ENCODE measurements at regions not wholly inside any gene's neighbourhood (a gene's known extent, or its start where the extent isn't known, plus 50 kb on each side); places are given as distances from the start of the nearest gene placed in this dataset.

DNA sequence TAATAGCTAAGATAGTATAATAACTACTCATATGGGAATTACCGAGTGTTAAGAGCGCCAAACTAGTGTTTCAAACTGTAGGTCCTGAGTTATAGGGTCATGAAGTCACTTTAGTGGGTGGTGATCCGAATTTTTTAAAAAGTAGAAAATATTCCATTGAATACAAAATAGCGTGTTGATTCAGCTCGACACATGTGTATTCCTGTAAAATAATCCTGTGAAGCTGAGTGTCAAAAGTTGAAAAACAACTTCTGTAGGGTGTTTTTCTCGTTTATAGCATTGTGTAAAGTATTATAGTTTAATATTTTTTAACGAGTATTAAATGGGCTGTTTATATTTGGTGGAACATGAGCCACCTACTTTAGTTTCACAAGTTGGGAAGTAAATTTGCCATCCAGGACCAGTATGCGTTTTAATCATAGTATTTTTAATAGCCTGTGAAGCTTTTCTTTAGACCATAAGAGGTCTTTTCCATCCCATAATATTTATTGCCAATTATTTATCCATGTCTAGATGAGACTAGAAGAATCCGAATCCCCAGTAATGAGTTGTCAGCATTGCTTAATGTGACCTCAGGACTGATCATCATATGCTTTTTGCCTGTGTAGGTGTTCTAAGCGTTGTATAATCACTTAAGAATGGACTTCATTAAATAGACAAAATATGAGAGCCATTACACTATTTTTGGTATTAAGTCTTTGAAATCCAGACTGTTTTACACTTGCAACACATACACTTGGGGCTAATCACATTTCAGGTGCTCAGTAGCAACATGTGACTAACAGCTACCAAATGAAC lies 84.1 kb downstream of the PTPDC1 start:
- 8 to 9% methylated on average over 10 of the region's 10 CpGs for WGBS, 2 donors
- Histone ChIP-seq H3K27ac (ENCODE audit: low read depth in 2 of 2, low read length in 1 of 2) (no peak overlapping the region), H3K4me1 (ENCODE audit: control insufficient read depth in 2 of 2, insufficient read depth in 2 of 2, low read length in 1 of 2) (no peaks in the 10 kb centered on the region), H3K36me3 (ENCODE audit: control insufficient read depth in 2 of 2, insufficient read depth in 2 of 2, low read length in 1 of 2) (no peaks in the 10 kb centered on the region), H3K4me3 (ENCODE audit: low read depth in 1 of 2, low read length in 2 of 2) (peak overlapping the region in 1 of 2 donors; percentile 73), H3K27me3 (ENCODE audit: control insufficient read depth in 1 of 2, insufficient read depth in 2 of 2, low read length in 2 of 2) (no peaks in the 10 kb centered on the region), H3K9me3 (ENCODE audit: control insufficient read depth in 2 of 2, insufficient read depth in 1 of 2, low read depth in 1 of 2, low read length in 1 of 2) (no peaks in the 10 kb centered on the region)

DNA sequence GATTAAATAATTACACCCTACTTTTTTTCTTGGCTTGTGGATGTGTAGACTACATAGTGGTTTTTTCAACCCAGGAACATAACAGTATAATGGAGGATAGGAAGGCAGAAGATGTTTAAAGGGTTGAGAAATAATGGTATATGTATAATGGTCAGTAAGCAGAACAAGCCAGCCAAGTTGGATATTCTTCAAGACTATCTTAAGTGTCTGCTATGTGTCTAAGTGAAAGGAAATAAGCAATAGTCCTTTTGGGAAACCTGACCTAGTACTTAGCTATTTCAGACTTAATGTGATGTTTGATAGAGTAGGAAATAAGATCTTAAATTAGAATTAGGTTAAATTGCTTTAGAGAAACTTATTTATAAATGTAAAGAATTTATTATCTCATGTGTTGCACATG lies 85.7 kb downstream of the PTPDC1 start:
- H3K4me1 ChIP-seq (ENCODE audit: control insufficient read depth in 2 of 2, insufficient read depth in 2 of 2, low read length in 1 of 2), result peaks cover 0 to 3% of the 10 kb centered on the region in 2 donors
- H3K36me3 ChIP-seq (ENCODE audit: control insufficient read depth in 2 of 2, insufficient read depth in 2 of 2, low read length in 1 of 2), result no peaks in the 10 kb centered on the region
- H3K4me3 ChIP-seq (ENCODE audit: low read depth in 1 of 2, low read length in 2 of 2), result no peak overlapping the region
- no peaks in the 10 kb centered on the region for H3K9me3 ChIP-seq (ENCODE audit: control insufficient read depth in 2 of 2, insufficient read depth in 1 of 2, low read depth in 1 of 2, low read length in 1 of 2)
- no peaks in the 10 kb centered on the region for H3K27me3 ChIP-seq (ENCODE audit: control insufficient read depth in 1 of 2, insufficient read depth in 2 of 2, low read length in 2 of 2)
- H3K27ac ChIP-seq (ENCODE audit: low read depth in 2 of 2, low read length in 1 of 2), result no peak overlapping the region

DNA sequence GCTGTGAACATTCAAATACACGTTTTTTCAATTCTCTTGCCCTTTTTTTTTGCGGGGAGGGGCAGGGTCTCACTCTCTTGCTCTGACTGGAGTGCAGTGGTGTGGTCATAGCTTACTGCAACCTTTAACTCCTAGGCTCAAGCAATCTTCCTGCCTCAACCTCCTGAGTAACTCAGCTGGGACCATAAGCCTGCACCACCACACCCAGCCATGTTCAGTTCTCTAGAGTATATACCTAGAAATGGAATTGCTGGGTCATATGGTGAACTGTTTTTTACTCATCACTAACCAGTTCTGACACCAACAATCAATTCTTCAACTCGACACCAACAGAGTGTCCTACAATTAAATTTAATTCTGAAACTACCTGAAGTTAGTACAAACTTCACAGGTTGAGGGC lies 85.5 kb upstream of the ZNF169 start:
- H3K27ac ChIP-seq (ENCODE audit: low read depth in 2 of 2, low read length in 1 of 2), result no peak overlapping the region
- 52 to 58% methylated on average over 3 of the region's 3 CpGs for WGBS, 2 donors

DNA sequence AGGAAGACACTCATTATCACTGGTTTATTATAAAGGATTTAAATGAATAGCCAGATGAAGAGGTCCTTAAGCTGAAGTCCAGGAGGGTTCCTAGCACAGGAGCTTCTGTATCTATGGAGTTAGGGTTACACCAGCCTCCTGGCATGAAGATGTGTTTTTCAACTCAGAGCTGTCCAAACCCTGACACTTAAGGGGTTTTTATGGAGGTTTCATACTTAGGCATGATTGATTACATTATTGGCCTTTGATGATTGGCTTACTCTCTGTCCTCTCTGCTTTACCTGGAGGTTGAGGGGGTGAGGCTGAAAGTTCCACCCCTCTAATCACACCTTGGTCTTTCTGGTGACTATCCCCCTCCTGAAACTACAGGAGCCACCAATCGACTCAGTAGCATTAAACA lies 84.9 kb upstream of the ZNF169 start:
- WGBS, 2 donors, result 38 to 44% methylated on average over 1 of the region's 1 CpG
- H3K27ac ChIP-seq (ENCODE audit: low read depth in 2 of 2, low read length in 1 of 2), result no peak overlapping the region

More for the DNA sequence above, 85.5 kb upstream of the ZNF169 start:
- Histone ChIP-seq H3K36me3 (ENCODE audit: control insufficient read depth in 2 of 2, insufficient read depth in 2 of 2, low read length in 1 of 2) (peaks cover 3 to 4% of the 10 kb centered on the region in 2 donors), H3K4me1 (ENCODE audit: control insufficient read depth in 2 of 2, insufficient read depth in 2 of 2, low read length in 1 of 2) (peaks cover 2 to 3% of the 10 kb centered on the region in 2 donors), H3K9me3 (ENCODE audit: control insufficient read depth in 2 of 2, insufficient read depth in 1 of 2, low read depth in 1 of 2, low read length in 1 of 2) (no peaks in the 10 kb centered on the region), H3K4me3 (ENCODE audit: low read depth in 1 of 2, low read length in 2 of 2) (no peak overlapping the region), H3K27me3 (ENCODE audit: control insufficient read depth in 1 of 2, insufficient read depth in 2 of 2, low read length in 2 of 2) (no peaks in the 10 kb centered on the region)

DNA sequence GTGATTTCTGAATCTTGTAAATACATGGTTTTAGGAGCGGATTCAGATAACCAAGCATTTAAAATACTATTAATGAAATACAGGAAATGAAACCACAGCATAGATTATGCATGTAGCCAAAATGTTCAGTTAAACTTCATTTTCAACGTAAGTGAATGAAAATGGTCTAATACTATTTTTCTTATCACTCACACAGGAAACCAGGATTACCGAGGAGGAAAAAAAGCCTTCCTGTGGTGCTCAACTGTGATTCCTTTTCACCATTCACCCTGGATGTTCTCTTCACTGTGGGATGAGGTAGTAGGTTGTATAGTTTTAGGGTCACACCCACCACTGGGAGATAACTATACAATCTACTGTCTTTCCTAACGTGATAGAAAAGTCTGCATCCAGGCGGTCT lies 83.4 kb upstream of the ZNF169 start:
- peaks cover 2 to 3% of the 10 kb centered on the region in 2 donors for H3K4me1 ChIP-seq (ENCODE audit: control insufficient read depth in 2 of 2, insufficient read depth in 2 of 2, low read length in 1 of 2)
- 60 to 61% methylated on average over 5 of the region's 5 CpGs for WGBS, 2 donors
- H3K4me3 ChIP-seq (ENCODE audit: low read depth in 1 of 2, low read length in 2 of 2), result no peak overlapping the region
- H3K27ac ChIP-seq (ENCODE audit: low read depth in 2 of 2, low read length in 1 of 2), result no peak overlapping the region
- H3K27me3 ChIP-seq (ENCODE audit: control insufficient read depth in 1 of 2, insufficient read depth in 2 of 2, low read length in 2 of 2), result no peaks in the 10 kb centered on the region
- peaks cover 3 to 4% of the 10 kb centered on the region in 2 donors for H3K36me3 ChIP-seq (ENCODE audit: control insufficient read depth in 2 of 2, insufficient read depth in 2 of 2, low read length in 1 of 2)
- H3K9me3 ChIP-seq (ENCODE audit: control insufficient read depth in 2 of 2, insufficient read depth in 1 of 2, low read depth in 1 of 2, low read length in 1 of 2), result no peaks in the 10 kb centered on the region

More for the DNA sequence above, 84.9 kb upstream of the ZNF169 start:
- Histone ChIP-seq H3K36me3 (ENCODE audit: control insufficient read depth in 2 of 2, insufficient read depth in 2 of 2, low read length in 1 of 2) (peaks cover 3 to 4% of the 10 kb centered on the region in 2 donors), H3K4me1 (ENCODE audit: control insufficient read depth in 2 of 2, insufficient read depth in 2 of 2, low read length in 1 of 2) (peaks cover 2 to 3% of the 10 kb centered on the region in 2 donors), H3K4me3 (ENCODE audit: low read depth in 1 of 2, low read length in 2 of 2) (peak overlapping the region in 1 of 2 donors; percentile 11), H3K9me3 (ENCODE audit: control insufficient read depth in 2 of 2, insufficient read depth in 1 of 2, low read depth in 1 of 2, low read length in 1 of 2) (no peaks in the 10 kb centered on the region), H3K27me3 (ENCODE audit: control insufficient read depth in 1 of 2, insufficient read depth in 2 of 2, low read length in 2 of 2) (no peaks in the 10 kb centered on the region)

DNA sequence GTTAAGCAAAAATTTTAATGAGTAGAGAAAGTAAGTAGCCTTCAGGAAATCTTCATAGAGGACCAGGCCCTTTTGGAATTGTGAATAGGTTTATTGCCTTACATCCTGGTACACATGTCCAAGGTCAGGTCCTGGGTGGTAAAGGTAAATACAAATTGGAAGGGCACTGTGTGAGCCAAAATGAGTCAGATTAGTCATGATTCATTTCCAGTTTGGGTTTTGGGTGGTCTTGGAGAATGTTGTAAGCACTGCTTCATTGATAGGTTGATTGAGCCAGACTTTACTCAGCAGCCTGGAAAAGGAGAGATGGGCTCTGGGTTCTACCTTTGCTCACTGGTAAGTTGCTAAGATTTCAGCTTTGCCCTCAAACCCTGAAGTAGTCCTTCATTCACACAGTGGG lies 82.5 kb upstream of the ZNF169 start:
- Histone ChIP-seq H3K4me1 (ENCODE audit: control insufficient read depth in 2 of 2, insufficient read depth in 2 of 2, low read length in 1 of 2) (peaks cover 2 to 3% of the 10 kb centered on the region in 2 donors), H3K9me3 (ENCODE audit: control insufficient read depth in 2 of 2, insufficient read depth in 1 of 2, low read depth in 1 of 2, low read length in 1 of 2) (no peaks in the 10 kb centered on the region), H3K36me3 (ENCODE audit: control insufficient read depth in 2 of 2, insufficient read depth in 2 of 2, low read length in 1 of 2) (peaks cover 3 to 4% of the 10 kb centered on the region in 2 donors), H3K27ac (ENCODE audit: low read depth in 2 of 2, low read length in 1 of 2) (no peak overlapping the region), H3K4me3 (ENCODE audit: low read depth in 1 of 2, low read length in 2 of 2) (no peak overlapping the region), H3K27me3 (ENCODE audit: control insufficient read depth in 1 of 2, insufficient read depth in 2 of 2, low read length in 2 of 2) (no peaks in the 10 kb centered on the region)

DNA sequence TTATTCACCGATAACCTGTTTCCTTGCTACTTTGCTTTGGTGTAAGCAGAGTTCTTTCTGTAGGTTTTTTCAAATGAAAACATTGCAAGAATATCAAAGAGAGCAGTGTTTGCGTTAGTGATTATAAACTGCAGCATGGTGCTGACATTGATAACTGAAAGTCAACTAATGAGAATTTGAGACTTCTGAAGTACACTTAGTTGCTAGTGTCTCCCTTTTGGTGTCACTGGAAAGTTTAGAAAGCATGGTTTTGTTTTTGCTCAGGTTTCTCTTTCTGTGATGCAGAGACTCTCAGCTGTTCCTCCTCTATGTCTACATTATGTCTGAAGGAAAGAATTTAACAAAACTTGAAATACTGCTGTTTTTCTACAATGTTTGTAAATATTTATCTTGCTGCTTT lies 80.2 kb upstream of the ZNF169 start:
- H3K4me1 ChIP-seq (ENCODE audit: control insufficient read depth in 2 of 2, insufficient read depth in 2 of 2, low read length in 1 of 2), result peaks cover 2 to 3% of the 10 kb centered on the region in 2 donors
- 73 to 79% methylated on average over 2 of the region's 2 CpGs for WGBS, 2 donors

DNA sequence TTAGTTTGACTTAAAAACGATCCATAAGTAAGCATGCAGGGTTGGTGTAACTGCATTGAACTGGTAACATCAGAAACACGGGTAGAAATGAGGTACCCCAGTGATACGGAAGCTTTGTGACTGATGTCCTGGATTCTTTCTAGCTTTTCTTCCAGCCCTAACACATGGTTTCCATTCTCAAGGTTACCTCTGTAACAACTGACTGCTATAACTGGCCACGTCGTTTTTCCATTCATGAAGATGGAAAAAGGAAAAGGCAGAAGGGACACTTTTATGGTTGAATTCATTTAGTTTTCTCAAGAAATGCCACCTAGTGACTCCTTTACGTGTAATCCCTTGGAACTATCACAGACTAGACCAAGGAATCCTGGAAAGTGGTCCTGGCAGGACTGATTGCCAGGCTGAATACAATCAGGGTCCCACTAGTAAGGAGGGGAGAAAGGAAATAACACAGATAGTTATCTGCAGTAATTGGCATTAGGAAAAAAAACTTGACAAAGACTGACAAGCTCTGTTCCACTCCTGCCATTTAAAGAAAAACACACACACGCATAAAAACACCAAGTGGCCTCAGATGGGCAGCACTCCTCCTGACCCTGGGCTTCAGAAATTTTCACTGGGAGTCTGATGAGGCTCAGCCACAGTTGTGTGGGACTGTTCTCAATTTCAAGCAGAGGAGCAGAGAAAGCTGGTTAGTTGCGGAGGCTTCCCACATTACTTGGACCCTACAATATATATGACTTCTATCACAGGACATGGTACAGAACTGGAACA lies 77.5 kb upstream of the ZNF169 start:
- no peak overlapping the region for H3K4me3 ChIP-seq (ENCODE audit: low read depth in 1 of 2, low read length in 2 of 2)
- H3K27ac ChIP-seq (ENCODE audit: low read depth in 2 of 2, low read length in 1 of 2), result peak overlapping the region in 1 of 2 donors; percentile 8
- H3K36me3 ChIP-seq (ENCODE audit: control insufficient read depth in 2 of 2, insufficient read depth in 2 of 2, low read length in 1 of 2), result peaks cover 4 to 8% of the 10 kb centered on the region in 2 donors
- 70 to 72% methylated on average over 8 of the region's 8 CpGs for WGBS, 2 donors
- H3K27me3 ChIP-seq (ENCODE audit: control insufficient read depth in 1 of 2, insufficient read depth in 2 of 2, low read length in 2 of 2), result no peaks in the 10 kb centered on the region
- H3K9me3 ChIP-seq (ENCODE audit: control insufficient read depth in 2 of 2, insufficient read depth in 1 of 2, low read depth in 1 of 2, low read length in 1 of 2), result no peaks in the 10 kb centered on the region
- H3K4me1 ChIP-seq (ENCODE audit: control insufficient read depth in 2 of 2, insufficient read depth in 2 of 2, low read length in 1 of 2), result peaks cover 0 to 2% of the 10 kb centered on the region in 2 donors

More for the DNA sequence above, 80.2 kb upstream of the ZNF169 start:
- H3K27ac ChIP-seq (ENCODE audit: low read depth in 2 of 2, low read length in 1 of 2), result no peak overlapping the region
- no peaks in the 10 kb centered on the region for H3K27me3 ChIP-seq (ENCODE audit: control insufficient read depth in 1 of 2, insufficient read depth in 2 of 2, low read length in 2 of 2)
- no peak overlapping the region for H3K4me3 ChIP-seq (ENCODE audit: low read depth in 1 of 2, low read length in 2 of 2)
- H3K9me3 ChIP-seq (ENCODE audit: control insufficient read depth in 2 of 2, insufficient read depth in 1 of 2, low read depth in 1 of 2, low read length in 1 of 2), result no peaks in the 10 kb centered on the region
- peaks cover 6 to 9% of the 10 kb centered on the region in 2 donors for H3K36me3 ChIP-seq (ENCODE audit: control insufficient read depth in 2 of 2, insufficient read depth in 2 of 2, low read length in 1 of 2)

DNA sequence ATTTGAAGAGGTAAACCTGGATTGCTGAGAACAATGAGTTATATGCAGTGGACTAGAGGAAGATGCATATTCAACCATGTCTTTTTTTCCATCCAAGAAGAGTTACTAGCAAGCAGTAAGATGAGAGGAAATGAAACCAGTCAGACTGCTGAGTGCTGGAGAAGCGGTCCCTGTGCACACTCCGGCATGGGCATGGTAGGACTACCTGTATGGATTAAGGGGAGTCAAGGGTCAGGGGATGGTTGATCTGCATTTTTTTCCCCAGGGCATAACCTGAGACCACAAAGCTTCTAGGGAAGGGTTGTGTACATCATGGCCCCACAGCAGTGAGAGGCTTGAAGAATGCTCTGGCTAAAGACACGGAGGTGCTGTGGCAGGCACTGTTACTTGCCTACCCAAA lies 76.6 kb upstream of the ZNF169 start:
- Histone ChIP-seq H3K9me3 (ENCODE audit: control insufficient read depth in 2 of 2, insufficient read depth in 1 of 2, low read depth in 1 of 2, low read length in 1 of 2) (no peaks in the 10 kb centered on the region), H3K27ac (ENCODE audit: low read depth in 2 of 2, low read length in 1 of 2) (no peak overlapping the region), H3K27me3 (ENCODE audit: control insufficient read depth in 1 of 2, insufficient read depth in 2 of 2, low read length in 2 of 2) (no peaks in the 10 kb centered on the region), H3K36me3 (ENCODE audit: control insufficient read depth in 2 of 2, insufficient read depth in 2 of 2, low read length in 1 of 2) (peaks cover 3 to 5% of the 10 kb centered on the region in 2 donors), H3K4me1 (ENCODE audit: control insufficient read depth in 2 of 2, insufficient read depth in 2 of 2, low read length in 1 of 2) (peaks cover 0 to 2% of the 10 kb centered on the region in 2 donors), H3K4me3 (ENCODE audit: low read depth in 1 of 2, low read length in 2 of 2) (no peak overlapping the region)
- 81 to 87% methylated on average over 3 of the region's 3 CpGs for WGBS, 2 donors

All from esophagus (tissue), 2 donors.